GM21619 (cell line): ENCODE measurements at regions not wholly inside any gene's neighbourhood (a gene's known extent, or its start where the extent isn't known, plus 50 kb on each side); places are given as distances from the start of the nearest gene placed in this dataset.

Source experiments
- ATAC-seq: cut with Tn5 transposase; IDR thresholded peaks from one replicate; pipeline ENCODE4 v1.9.1; 2021; ENCODE audit not compliant: unreplicated experiment

DNA sequence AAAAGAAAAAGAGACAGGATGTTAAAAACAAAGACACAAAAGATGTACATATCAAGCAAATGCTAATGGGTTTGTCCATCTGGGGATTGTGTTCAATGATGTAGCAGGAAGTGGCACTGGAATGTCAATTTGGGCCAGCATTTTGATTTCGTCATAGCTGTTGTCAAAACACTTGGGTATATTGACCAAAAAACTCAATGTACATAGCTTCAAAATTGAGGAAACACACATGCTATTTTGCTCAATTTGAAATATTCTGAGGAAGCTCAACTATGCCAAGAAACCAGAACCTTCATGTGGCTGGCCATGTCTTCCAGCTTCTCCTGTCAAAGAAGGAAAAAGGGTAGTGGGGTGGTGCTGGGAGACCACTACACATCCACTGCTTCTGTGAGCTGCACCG lies 212.7 kb upstream of the GHITM start:
- no peak for ATAC-seq

GRCh38 chr10:83927166-83927565 lies 212.1 kb upstream of the GHITM start:
- ATAC-seq, result no peak

DNA sequence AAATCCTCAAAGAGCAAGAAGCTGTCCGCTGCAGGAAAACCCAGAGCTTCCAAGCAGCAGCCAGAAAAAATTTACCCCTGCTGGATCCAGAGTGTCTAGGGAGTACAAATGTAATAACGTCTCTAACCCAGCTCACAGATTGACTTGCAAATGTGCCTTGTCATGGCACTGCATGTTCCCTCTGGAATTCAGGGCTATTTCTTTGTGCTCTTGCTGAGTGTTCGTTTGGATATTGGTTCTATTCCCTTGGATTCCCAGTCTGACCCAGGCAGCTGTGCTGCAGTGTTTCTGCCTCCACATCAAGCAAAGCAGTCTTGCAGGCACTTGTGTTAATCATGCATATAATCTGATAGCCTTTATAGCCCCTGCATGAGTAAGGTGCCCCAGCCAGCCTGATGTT lies 209.9 kb upstream of the GHITM start:
- no peak for ATAC-seq

- no peak for ATAC-seq
These were observed 207.6 kb upstream of the GHITM start for GRCh38 chr10:83931669-83932068.

GRCh38 chr10:83932245-83932644 lies 207.1 kb upstream of the GHITM start:
- ATAC-seq, result no peak

- ATAC-seq, result no peak
These were observed 205.2 kb upstream of the GHITM start for GRCh38 chr10:83934062-83934461.

GRCh38 chr10:83934641-83935338 lies 204.5 kb upstream of the GHITM start:
- ATAC-seq, result no peak

- ATAC-seq, result no peak
These were observed 204.0 kb upstream of the GHITM start for GRCh38 chr10:83935339-83935736.

GRCh38 chr10:83935911-83936310 lies 203.4 kb upstream of the GHITM start:
- no peak for ATAC-seq

DNA sequence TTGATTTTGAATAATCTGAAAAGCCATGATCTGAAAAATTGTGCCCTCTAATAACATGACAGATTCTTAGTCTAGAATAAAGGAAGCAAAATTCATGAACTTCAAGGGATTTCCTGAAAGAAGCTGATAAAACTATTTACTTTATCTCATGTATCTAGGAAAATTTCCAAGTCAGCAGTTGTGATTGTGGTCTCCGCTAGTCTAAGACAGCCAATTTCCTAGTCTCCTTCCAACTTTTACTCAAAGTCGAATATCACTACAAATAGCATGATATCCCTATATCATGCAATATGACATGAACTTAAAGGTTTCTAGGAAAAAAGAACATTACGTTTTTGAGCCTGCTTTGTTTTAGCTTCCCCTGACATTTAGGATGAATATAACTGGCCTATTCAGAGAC lies 202.1 kb upstream of the GHITM start:
- ATAC-seq, result no peak

- no peak for ATAC-seq
These were observed 201.5 kb upstream of the GHITM start for GRCh38 chr10:83937826-83938225.

DNA sequence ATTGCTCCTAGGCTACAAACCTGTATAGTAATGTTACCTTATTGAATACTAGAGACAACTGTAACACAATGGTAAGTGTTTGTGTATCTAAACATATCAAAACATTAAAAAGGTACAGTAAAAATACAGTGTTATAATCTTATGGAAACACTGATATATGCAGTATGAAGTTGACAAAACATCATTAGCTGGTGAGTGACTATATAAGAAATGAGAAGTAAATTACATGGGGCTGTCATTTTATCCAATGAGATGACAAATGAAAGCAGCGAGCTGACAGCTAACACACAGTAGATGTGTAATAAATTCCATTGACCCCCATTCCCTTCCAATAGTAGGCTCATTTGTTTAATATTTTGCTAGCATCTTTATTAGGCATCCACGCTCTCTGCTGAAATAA lies 198.1 kb upstream of the GHITM start:
- ATAC-seq, result no peak

DNA sequence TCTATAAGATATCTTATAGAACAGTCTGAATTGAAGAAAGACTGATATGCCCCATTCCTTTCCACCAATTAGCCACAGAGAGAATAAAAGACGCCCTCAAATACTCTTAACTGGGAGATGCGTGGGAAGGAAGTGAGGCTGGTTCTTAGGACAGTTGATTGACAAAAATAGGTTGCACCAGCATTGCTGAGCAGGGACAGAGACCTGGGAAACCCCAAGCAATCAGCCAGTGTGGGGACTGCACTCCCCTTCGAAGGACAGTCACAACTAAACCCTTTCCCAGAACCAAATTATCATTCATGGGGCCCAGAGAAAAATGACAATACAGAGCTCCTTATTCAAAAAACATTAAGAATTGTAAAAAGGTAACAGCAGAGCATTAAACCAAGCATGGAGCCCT lies 196.9 kb upstream of the GHITM start:
- no peak for ATAC-seq

DNA sequence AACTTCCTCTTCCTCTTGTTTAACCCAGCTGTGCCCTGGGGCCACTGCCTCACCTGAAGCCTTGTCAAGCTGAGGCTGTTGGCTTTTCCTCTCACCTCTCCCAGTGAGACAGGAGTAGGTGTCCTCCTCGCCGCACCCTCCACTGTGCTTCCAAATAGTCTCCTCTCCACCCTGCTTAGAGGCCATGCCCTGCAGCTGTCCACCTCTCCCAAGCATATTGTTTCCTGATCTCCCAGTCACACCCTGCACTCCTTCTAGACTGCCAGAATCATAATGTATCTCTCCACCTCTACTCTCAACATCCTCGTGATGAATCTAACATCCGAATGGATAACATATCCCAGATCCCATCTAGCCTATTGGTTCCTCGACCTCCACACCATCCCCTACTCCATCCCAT lies 196.3 kb upstream of the GHITM start:
- no peak for ATAC-seq

DNA sequence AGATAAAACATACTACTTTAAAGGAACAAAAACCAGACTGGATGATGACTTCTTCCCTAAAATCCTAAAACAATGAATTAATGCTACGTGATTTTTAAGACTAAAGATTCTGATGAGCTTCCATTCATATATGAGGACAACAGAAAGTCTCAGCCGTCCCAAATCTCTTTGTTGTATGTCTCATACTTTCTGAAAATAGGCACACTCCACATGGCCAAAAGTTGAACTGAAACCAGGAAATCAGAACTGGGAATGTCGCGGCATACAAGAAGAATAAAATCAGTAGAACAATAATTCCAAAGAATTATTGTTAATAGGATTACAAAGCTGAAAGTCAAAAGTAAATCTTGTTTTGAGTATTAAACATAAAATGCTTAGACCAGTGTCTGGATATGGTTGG lies 195.4 kb upstream of the GHITM start:
- ATAC-seq, result no peak

DNA sequence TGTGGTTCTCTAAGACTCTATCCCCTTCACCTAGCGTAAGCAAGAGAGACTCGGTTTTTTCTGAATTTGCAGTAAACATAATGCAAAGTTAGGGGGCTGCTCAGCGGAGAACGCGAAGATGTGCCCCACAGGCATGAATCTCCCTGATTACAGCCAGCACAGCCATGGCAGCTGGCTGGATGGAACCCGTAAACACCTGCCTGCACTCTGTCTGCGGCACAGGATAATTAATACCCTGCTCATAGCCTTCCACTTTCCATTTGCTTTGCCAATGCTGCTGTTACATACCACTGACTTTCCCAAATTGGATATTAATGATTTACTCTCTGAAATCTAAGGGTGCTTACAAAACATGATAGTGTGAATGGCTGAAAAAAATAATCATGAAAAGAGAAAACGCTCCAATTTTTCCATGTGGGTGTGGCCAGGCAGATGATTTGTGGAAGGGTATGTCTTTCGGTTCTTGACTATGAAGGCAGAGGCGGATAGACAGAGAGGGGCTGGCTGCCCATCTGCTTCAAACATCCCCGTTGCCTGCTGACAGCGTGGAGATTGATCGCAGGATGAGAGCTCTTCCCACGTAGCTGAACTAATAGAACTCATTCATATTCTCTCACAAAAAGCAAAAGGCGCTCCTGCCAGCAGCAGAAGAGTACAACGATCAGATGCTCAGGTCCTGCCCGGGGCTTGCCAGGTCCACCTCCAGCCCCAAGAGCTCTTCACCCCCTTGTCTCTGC lies 193.2 kb upstream of the GHITM start:
- ATAC-seq, result no peak

DNA sequence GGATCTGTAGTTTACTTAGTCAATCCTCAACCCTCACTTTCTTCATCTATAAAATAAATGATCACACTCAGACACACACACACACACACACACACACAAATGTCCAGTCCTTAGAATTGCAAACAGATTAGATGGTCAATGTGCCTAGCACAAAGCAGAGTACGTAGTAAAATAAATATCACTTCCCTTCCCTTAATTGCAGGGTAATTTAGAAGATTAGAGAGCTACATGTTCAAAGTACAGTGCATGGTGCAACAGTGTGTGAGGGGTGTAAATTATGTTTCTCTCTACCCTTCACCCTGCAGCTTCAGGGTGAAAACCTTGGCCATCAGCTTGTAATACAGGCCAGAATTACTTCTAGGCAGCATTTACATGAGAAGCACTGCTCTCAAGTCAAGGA lies 187.0 kb upstream of the GHITM start:
- no peak for ATAC-seq

DNA sequence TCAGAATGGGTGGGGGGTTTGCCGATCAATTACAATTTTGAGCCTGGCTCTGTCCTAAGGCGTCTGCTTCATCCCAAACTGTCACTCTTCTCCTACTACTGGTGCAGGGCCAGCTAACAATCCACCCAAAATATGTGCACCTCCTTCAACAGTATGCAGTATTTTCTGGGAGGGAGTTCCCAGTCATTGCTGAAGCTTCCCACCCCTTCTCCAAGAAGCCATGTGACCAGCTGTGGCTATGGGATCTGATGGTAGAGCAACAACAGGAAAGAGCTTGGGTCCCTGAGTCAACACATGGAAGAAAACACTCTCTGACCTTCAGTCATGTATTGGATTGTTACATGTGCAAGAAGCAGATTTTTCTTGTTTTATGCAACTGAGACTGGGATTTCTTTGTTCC lies 185.7 kb upstream of the GHITM start:
- ATAC-seq, result no peak

GRCh38 chr10:83954193-83954799 lies 185.0 kb upstream of the GHITM start:
- no peak for ATAC-seq

GRCh38 chr10:83955406-83955805 lies 183.9 kb upstream of the GHITM start:
- ATAC-seq, result no peak

DNA sequence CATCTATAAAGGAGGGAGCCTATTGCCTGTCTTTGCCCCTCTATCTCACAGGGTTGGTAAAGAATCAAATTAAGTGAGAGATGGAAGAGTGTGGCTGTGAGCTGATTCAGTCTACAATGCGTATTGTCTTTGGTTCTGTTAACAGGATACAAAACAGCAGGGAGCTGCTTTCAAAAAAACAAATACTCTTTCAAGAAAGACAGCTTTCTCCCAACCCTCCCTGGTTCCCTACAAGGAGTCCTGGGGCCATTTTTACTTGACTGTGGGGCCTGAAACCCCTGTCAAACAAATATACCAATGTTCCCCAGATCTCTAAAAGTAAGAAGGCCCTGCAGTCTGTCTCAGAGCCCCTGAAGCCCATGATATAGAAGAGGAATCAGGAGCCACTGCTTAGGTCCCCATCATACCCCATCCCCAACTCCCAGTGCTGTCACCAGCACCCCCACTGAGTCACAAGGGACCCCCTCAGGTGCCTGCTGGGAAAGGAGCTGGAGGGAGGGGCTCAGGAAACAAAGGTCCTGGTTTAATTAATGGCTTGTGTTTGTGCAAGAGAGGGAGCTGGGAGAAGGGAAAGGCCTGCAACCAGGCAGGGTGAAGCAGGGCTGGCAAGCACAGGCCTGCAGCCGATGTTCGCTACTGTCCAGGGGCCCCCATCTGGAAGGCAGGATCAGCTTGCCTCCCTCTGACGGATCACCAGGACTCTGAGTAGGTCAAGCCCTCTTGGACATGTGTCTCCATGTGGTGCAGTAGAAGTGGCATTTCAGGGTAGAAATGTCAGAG lies 182.0 kb upstream of the GHITM start:
- no peak for ATAC-seq

DNA sequence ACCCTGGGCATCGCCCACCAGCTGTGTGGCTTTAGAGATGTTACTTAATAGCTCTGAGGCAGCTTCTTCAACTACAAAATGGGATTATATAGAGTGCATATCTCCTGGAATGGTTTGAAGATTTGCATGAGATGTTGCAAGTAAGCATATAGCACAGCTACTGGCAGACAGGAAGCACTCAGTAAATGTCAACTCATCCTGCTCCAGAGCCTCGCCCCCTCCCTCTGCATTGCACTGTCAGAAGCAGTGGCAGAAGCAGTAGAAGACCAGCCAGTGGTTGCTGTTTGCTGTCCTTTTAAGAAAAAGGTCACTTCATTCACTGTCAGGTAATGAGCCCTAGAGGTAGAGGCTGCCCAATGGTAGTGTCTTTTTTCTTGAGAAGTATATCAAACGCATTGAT lies 180.0 kb upstream of the GHITM start:
- no peak for ATAC-seq
